ENCODE measurements at regions not wholly inside any gene's neighbourhood (a gene's known extent, or its start where the extent isn't known, plus 50 kb on each side); places are given as distances from the start of the nearest gene placed in this dataset.

DNA sequence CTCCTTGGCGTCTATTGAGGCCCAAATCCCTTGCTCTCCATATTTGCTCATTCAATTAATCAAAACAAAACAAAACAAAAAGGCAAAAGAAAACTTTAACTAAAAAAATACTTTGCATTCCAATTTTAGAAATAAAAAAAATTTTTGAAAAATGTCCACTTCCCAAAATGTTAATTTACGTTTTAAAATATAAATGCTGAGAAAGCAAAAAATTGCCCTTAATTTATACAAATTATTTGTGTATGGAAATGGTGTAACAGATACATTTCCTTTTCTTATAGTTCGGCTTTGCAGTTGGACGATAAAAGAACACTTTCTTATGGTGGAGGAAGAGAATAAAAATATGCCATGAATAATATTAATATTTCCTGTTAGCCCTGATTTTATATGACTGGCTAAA, 652.8 kb upstream of the PFKP start:
- CTCF ChIA-PET: no interaction called here
- Mint-ChIP-seq H3K27me3 (ENCODE audit: low read depth) (peaks cover 3% of the 10 kb centered on the region), H3K9me3 (peaks cover 2% of the 10 kb centered on the region), H3K27ac (no peak overlapping the region), H3K4me1 (ENCODE audit: low read depth) (no peaks in the 10 kb centered on the region), H3K4me3 (no peak overlapping the region), H3K36me3 (ENCODE audit: low read depth) (no peaks in the 10 kb centered on the region)
- no peak for DNase-seq
- intact Hi-C loops (cut with micrococcal nuclease): no loop called here

DNA sequence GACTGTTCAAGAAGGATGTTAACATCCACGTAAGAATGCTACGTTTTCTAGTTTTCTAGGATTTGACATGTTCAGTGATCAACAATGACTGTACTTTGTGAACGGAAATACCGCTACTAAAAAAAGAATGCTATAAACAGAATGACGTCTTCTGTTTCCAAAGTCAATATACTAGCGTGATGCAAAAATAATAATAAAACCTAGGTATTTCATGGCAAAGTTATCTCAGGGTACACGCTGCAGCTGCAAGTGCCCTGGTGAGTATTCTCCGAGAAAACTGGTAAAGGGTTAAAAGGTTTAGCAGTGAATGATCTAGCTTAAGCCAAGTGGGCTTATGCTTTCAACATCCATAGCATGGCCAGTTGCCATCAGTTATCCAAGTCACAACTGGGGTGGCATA, 653.3 kb upstream of the PFKP start:
- no peaks in the 10 kb centered on the region for H3K36me3 Mint-ChIP-seq (ENCODE audit: low read depth)
- CTCF ChIA-PET: no interaction called here
- peaks cover 2% of the 10 kb centered on the region for H3K9me3 Mint-ChIP-seq
- peaks cover 3% of the 10 kb centered on the region for H3K27me3 Mint-ChIP-seq (ENCODE audit: low read depth)
- intact Hi-C loops (cut with micrococcal nuclease): no loop called here
- no peak for DNase-seq
- H3K4me3 Mint-ChIP-seq: no peak overlapping the region
- H3K4me1 Mint-ChIP-seq (ENCODE audit: low read depth): no peaks in the 10 kb centered on the region
- no peak overlapping the region for H3K27ac Mint-ChIP-seq

DNA sequence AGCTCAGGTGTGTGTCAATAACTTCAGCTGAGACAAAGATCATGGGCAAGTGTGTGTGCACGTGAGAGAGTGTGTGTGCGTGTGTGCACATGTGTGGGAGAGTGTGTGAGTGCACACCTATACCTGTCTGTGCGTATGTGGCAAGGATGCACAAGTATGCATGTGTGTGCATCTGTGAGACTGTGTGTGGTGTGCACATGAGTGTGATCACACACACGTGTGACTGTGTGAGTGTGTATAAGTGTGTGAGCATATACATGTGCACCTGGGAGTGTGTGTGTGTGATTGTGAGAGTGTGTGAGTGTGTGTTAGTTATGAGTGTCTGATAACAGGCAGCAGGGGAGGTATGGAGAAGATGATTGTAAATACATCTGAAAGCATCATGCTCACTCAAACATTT, 657.3 kb upstream of the PFKP start:
- H3K9me3 Mint-ChIP-seq: peaks cover 2% of the 10 kb centered on the region
- no peak for DNase-seq
- H3K27me3 Mint-ChIP-seq (ENCODE audit: low read depth): no peaks in the 10 kb centered on the region
- intact Hi-C loops (cut with micrococcal nuclease): no loop called here
- H3K27ac Mint-ChIP-seq: no peak overlapping the region
- H3K4me3 Mint-ChIP-seq: no peak overlapping the region
- H3K36me3 Mint-ChIP-seq (ENCODE audit: low read depth): no peaks in the 10 kb centered on the region
- no peaks in the 10 kb centered on the region for H3K4me1 Mint-ChIP-seq (ENCODE audit: low read depth)
- CTCF ChIA-PET: no interaction called here

DNA sequence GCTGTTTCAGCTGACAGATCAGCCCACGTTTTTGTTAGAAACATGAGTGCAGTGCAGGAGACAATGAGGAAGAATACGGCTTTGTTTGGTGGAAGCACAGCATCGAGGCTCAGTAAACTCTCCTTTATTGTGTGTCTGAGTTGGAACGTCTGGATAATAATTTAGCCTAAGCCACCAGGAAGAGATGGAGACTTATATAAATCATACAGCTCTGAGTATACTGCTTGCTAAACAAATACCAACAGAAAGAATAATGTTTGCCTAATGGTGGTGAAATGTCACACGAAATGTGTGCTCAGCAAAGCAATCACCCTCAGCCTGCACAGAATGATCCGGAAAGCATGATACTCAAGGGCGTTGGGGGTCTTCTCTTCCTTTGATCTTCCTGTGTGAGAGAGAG, 664.1 kb upstream of the ADARB2 start:
- no peak for DNase-seq
- intact Hi-C loops (cut with micrococcal nuclease): no loop called here
- Mint-ChIP-seq H3K27me3 (ENCODE audit: low read depth) (no peaks in the 10 kb centered on the region), H3K36me3 (ENCODE audit: low read depth) (no peaks in the 10 kb centered on the region), H3K4me1 (ENCODE audit: low read depth) (no peaks in the 10 kb centered on the region), H3K9me3 (no peaks in the 10 kb centered on the region), H3K27ac (no peak overlapping the region), H3K4me3 (no peak overlapping the region)
- CTCF ChIA-PET: no interaction called here

DNA sequence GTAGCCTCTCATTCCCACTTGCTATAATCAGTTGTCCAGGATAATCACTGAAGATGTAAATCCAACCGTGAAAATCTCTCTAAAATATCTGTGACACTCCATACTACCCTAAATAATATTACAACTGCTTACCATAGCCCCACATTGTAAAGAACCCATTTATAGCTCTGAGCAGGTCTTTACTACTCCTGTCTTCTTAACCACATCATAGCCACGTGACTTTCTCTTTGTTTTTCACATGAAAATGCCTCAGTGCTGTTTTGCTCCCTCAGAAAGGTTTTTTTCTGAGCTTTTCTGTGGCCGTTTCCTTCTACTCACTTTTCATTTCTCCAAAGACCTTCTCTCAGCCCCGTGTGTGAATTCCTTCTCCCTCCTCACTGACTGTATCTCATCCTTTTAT, 662.2 kb upstream of the ADARB2 start:
- CTCF ChIA-PET: interaction anchor here (1.3 kb wide), 1 partner anchor 16 kb away, joined by 3 read pairs; no protein-coding TSS in a partner anchor
- no peak overlapping the region for H3K27ac Mint-ChIP-seq
- DNase-seq: no peak
- H3K36me3 Mint-ChIP-seq (ENCODE audit: low read depth): no peaks in the 10 kb centered on the region
- H3K4me1 Mint-ChIP-seq (ENCODE audit: low read depth): no peaks in the 10 kb centered on the region
- no peaks in the 10 kb centered on the region for H3K9me3 Mint-ChIP-seq
- intact Hi-C loops (cut with micrococcal nuclease): no loop called here
- no peak overlapping the region for H3K4me3 Mint-ChIP-seq
- H3K27me3 Mint-ChIP-seq (ENCODE audit: low read depth): no peaks in the 10 kb centered on the region

DNA sequence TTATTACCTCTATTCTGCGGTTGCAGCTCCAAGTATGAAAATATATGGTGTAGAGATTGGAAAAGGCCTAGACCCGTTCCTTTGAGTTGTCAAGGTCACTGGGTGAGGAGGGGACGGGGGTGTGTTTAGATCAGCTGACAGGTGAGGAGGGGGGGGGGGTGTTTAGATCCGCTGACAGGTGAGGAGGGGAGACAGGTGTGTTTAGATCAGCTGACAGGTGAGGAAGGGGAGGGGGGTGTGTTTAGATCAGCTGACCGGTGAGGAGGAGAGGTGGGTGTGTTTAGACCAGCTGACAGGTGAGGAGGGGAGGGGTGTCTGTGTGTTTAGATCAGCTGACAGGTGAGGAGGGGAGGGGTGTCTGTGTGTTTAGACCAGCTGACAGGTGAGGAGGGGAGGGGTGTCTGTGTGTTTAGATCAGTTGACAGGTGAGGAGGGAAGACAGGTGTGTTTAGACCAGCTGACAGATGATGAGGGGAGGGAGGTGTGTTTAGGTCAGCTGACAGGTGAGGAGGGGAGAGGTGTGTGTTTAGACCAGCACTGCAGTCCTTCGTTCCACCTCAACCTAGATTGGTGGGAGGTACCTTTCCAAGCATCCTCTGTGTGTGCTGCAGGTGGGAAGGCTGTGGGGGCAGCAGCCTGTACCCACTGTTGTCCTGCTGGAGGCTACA, 655.0 kb upstream of the ADARB2 start:
- intact Hi-C loops (cut with micrococcal nuclease): no loop called here
- no peaks in the 10 kb centered on the region for H3K36me3 Mint-ChIP-seq (ENCODE audit: low read depth)
- no peak overlapping the region for H3K27ac Mint-ChIP-seq
- no peaks in the 10 kb centered on the region for H3K9me3 Mint-ChIP-seq
- H3K4me3 Mint-ChIP-seq: no peak overlapping the region
- CTCF ChIA-PET: no interaction called here
- no peak for DNase-seq
- H3K27me3 Mint-ChIP-seq (ENCODE audit: low read depth): peaks cover 7% of the 10 kb centered on the region
- H3K4me1 Mint-ChIP-seq (ENCODE audit: low read depth): no peaks in the 10 kb centered on the region

DNA sequence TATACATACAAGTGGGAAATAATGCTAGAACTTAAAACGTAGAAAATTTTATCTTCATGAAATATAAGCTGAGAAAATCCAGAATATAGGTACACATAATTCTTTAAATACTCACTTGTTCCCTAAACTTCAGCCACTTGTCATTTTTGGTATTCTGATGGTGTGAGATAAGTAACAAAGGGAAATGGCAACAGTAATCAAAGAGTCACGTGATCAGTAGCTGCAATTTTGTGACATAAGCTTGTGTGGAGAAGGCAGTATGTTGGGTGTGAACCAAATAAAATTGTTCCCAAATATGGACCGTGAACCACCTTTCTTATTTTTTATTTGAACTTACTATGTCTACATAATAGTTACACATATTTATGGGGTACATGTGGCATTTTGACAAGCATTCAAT, 650.3 kb upstream of the ADARB2 start:
- Mint-ChIP-seq H3K27me3 (ENCODE audit: low read depth) (peaks cover 7% of the 10 kb centered on the region), H3K9me3 (peaks cover 5% of the 10 kb centered on the region), H3K27ac (no peak overlapping the region), H3K4me1 (ENCODE audit: low read depth) (no peaks in the 10 kb centered on the region), H3K36me3 (ENCODE audit: low read depth) (no peaks in the 10 kb centered on the region), H3K4me3 (no peak overlapping the region)
- intact Hi-C loops (cut with micrococcal nuclease): no loop called here
- CTCF ChIA-PET: no interaction called here
- no peak for DNase-seq

DNA sequence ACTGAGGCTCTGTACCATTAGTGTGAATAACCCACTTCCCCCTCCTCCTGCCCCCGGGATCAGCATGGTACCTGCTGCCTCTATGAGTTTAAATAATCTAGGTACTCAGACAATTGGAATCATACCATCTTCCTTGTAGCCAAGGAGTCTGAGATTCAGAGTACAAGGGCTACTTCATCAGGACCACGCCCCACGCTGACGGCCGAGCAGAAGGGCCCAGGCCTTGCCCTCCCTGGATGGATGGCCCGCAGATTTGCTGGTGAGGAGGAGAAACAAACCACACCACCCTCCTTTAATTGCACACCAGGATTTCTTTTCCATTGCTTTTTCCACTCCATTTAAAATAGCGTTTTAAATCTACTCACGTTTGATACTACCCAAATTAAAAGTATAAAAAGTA, 649.9 kb upstream of the ADARB2 start:
- H3K27ac Mint-ChIP-seq: no peak overlapping the region
- H3K27me3 Mint-ChIP-seq (ENCODE audit: low read depth): peaks cover 7% of the 10 kb centered on the region
- DNase-seq: no peak
- peaks cover 5% of the 10 kb centered on the region for H3K9me3 Mint-ChIP-seq
- H3K36me3 Mint-ChIP-seq (ENCODE audit: low read depth): no peaks in the 10 kb centered on the region
- H3K4me3 Mint-ChIP-seq: no peak overlapping the region
- intact Hi-C loops (cut with micrococcal nuclease): no loop called here
- H3K4me1 Mint-ChIP-seq (ENCODE audit: low read depth): no peaks in the 10 kb centered on the region
- CTCF ChIA-PET: no interaction called here

DNA sequence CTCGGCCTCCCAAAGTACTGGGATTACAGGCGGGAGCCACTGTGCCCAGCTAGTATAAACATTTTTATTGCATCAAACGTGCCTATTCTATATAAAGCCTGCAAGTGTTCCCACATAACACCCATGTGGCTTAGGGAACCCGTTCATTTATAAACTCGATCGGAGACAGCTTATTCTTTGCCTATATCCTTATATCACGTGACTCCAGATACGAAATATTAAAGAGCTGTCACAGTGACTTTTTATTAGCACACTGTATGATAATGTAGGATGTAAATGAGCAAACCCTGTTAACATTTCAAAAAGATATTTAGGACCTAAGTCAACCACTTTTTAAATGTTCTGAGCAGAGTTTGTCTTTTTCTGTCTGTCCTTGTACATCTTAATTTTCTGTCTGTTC, 642.9 kb upstream of the ADARB2 start:
- H3K27me3 Mint-ChIP-seq (ENCODE audit: low read depth): no peaks in the 10 kb centered on the region
- intact Hi-C loops (cut with micrococcal nuclease): no loop called here
- CTCF ChIA-PET: no interaction called here
- DNase-seq: no peak
- H3K4me1 Mint-ChIP-seq (ENCODE audit: low read depth): no peaks in the 10 kb centered on the region
- H3K27ac Mint-ChIP-seq: no peak overlapping the region
- H3K4me3 Mint-ChIP-seq: no peak overlapping the region
- no peaks in the 10 kb centered on the region for H3K36me3 Mint-ChIP-seq (ENCODE audit: low read depth)
- H3K9me3 Mint-ChIP-seq: peaks cover 5% of the 10 kb centered on the region

DNA sequence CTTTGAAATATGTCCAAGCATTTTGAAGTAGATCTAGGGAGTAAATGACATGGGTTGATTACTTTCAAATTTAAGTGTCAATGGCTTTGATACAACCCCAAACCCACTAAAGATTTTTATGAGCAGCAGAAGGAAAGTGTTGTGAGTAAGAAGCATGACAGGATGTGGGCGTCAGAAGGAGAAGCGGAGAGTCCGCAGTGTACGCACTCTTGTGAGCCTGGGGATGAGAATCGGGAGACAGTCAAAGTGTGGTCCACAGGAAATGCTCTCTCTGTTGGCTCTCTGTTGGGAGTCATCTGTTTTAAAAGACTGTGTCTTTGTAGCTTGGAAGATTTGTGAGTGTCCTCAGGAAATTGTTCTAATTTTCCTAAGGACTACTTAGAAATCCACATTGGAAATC, 629.8 kb upstream of the ADARB2 start:
- H3K4me1 Mint-ChIP-seq (ENCODE audit: low read depth): no peaks in the 10 kb centered on the region
- CTCF ChIA-PET: no interaction called here
- peaks cover 3% of the 10 kb centered on the region for H3K27me3 Mint-ChIP-seq (ENCODE audit: low read depth)
- H3K9me3 Mint-ChIP-seq: peaks cover 12% of the 10 kb centered on the region
- no peaks in the 10 kb centered on the region for H3K36me3 Mint-ChIP-seq (ENCODE audit: low read depth)
- intact Hi-C loops (cut with micrococcal nuclease): no loop called here
- DNase-seq: no peak
- no peak overlapping the region for H3K4me3 Mint-ChIP-seq
- no peak overlapping the region for H3K27ac Mint-ChIP-seq

DNA sequence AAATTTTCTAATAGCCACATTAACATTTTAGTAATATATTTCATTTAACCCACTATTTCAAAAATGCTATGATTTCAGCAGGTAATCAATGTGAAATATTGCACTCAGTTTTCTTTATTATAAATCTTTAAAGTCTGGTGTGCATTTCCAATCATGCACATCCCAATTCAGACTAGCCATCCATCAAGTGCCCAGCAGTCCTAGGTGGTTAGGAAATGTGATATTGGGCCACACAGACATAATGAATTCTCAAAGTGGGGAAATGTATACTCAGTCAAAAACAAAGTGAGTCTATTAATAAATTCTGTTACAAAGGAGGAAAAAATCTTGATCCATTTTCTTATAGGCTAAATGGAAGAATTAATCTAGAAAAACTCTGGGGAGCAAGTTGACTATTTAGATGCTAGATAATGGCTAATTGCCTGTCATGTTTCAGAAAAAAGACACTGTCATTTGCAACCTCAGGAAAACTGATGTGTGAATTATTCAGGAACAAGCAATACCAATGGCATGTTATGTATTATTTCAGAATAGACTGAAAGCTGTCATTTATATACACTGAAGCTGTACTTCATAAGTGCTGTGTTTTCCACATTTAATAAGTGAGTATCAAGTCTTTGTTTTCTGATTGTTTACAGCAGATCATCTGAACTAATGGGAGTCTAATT, 629.1 kb upstream of the ADARB2 start:
- H3K4me3 Mint-ChIP-seq: no peak overlapping the region
- CTCF ChIA-PET: no interaction called here
- DNase-seq: no peak
- no peaks in the 10 kb centered on the region for H3K36me3 Mint-ChIP-seq (ENCODE audit: low read depth)
- no peaks in the 10 kb centered on the region for H3K4me1 Mint-ChIP-seq (ENCODE audit: low read depth)
- H3K9me3 Mint-ChIP-seq: peaks cover 12% of the 10 kb centered on the region
- H3K27ac Mint-ChIP-seq: no peak overlapping the region
- H3K27me3 Mint-ChIP-seq (ENCODE audit: low read depth): peaks cover 3% of the 10 kb centered on the region
- intact Hi-C loops (cut with micrococcal nuclease): no loop called here

DNA sequence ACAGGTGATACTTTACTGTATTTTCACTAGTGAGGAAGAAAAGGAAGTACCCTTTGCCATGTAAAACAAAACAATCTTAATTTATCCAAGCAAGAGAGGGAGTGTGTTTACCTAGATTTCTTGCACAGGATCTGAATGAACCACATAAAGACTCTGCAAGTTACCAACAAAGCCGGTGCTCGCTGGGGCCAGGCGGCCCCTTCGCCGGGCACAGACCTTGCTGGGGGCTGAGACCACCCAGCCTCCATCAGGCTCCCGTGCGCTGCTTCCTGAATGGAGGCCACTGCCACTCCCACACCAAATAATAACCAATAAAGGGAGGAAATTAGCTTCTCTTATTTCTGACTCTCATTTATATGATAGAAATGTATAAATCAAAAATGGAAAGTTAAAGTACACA, 625.0 kb upstream of the ADARB2 start:
- Mint-ChIP-seq H3K27me3 (ENCODE audit: low read depth) (peaks cover 3% of the 10 kb centered on the region), H3K4me3 (no peak overlapping the region), H3K27ac (no peak overlapping the region), H3K9me3 (peaks cover 2% of the 10 kb centered on the region), H3K36me3 (ENCODE audit: low read depth) (no peaks in the 10 kb centered on the region), H3K4me1 (ENCODE audit: low read depth) (no peaks in the 10 kb centered on the region)
- DNase-seq: no peak
- CTCF ChIA-PET: no interaction called here
- intact Hi-C loops (cut with micrococcal nuclease): no loop called here

DNA sequence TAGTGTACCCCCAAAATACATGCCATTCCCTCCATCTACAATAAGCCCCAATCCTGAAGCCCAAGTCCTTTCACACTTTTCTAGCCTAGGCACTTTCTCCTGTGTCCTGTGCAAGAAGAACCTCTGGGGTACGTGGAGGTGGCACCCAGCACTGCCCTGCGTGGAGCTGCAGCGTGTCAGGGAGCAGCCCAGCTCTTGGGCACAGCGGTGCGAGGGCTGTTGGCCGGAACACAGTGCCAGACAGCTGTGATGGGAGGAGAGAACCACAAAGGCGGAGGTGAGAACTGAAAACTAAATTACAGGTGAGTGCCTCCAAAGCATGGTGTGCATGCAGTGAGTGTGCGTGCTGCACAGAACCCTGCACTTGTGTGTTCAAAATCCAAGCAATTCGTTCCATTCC, 621.3 kb upstream of the ADARB2 start:
- Mint-ChIP-seq H3K4me1 (ENCODE audit: low read depth) (no peaks in the 10 kb centered on the region), H3K36me3 (ENCODE audit: low read depth) (no peaks in the 10 kb centered on the region), H3K27me3 (ENCODE audit: low read depth) (peaks cover 8% of the 10 kb centered on the region), H3K4me3 (no peak overlapping the region), H3K27ac (no peak overlapping the region), H3K9me3 (no peaks in the 10 kb centered on the region)
- no peak for DNase-seq
- CTCF ChIA-PET: no interaction called here
- intact Hi-C loops (cut with micrococcal nuclease): no loop called here

Measured in activated naive CD4-positive, alpha-beta T cell treated with anti-CD3 and anti-CD28 coated beads for 36 hours (primary cell).